GM12892 (cell line): ENCODE measurements at regions not wholly inside any gene's neighbourhood (a gene's known extent, or its start where the extent isn't known, plus 50 kb on each side); places are given as distances from the start of the nearest gene placed in this dataset.

Experiments used
- POLR2A ChIP-seq: IDR thresholded peaks from 2 replicates; pipeline ENCODE4 v1.6.1; 2011; ENCODE audit warnings: low read depth, low read length, control low read depth
- POLR2AphosphoS5 ChIP-seq: IDR thresholded peaks from 2 replicates; pipeline ENCODE4 v1.6.1; 2011; ENCODE audit warnings: low read depth, low read length, control low read depth

GRCh38 chr12:62075870-62076269 is 184.3 kb upstream of the USP15 start:
- no peak for TF ChIP-seq POLR2A
- TF ChIP-seq POLR2AphosphoS5: no peak
